ENCODE measurements at regions not wholly inside any gene's neighbourhood (a gene's known extent, or its start where the extent isn't known, plus 50 kb on each side); places are given as distances from the start of the nearest gene placed in this dataset.

DNA sequence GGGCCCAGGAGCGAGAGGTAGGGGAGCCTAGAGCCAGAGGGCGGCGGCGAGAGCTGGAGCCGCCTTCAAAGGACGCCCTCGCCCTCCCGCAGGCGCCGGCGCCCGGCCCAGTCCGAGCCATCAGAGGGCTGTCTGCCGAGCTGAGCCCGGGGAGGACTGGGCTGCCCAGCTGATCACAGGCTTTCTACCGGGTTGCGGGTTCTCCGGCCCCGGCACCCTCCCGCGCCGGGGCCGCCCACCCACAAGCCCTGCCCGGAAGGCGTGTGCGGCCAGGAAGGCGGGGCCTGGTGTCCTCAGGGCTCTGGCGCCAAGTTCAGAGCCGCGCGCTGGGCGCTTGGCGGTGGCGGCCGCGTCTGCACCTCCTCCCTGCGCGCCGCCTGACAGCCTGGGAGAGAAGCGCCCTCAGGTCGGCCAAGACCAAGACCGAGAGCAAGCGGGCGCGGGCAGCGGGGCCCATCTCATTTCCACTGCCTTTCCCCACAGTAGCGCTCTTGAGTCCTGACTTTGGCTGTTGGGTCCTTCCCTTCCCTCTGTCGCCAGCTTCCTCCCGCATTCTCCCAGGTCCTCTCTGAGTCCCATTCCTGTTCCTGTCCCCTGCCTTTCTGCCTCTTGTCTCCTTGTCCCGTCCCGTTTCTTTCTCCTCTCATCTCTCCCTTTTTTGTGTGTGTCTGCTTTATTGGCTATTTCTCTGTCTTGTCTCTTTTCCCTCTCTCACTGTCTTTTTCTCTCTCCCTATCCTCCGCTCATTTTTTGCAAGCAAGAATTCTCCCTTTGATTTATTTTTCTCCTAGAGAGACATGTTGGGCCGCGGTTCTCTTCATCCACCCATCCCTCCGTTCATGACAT lies 60.6 kb upstream of the MSMB start (continued):
- TF ChIP-seq, protein P1, sequence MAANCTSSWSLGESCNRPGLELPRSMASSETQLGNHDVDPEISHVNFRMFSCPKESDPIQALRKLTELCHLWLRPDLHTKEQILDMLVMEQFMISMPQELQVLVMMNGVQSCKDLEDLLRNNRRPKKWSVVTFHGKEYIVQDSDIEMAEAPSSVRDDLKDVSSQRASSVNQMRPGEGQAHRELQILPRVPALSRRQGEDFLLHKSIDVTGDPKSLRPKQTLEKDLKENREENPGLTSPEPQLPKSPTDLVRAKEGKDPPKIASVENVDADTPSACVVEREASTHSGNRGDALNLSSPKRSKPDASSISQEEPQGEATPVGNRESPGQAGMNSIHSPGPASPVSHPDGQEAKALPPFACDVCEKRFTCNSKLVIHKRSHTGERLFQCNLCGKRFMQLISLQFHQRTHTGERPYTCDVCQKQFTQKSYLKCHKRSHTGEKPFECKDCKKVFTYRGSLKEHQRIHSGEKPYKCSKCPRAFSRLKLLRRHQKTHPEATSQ (tag by site-specific recombination; IDR thresholded peaks at IDR 0.05): peak; percentile 40; the same call in 1 of the 2 replicates
- TF ChIP-seq MYNN (tag by site-specific recombination; IDR thresholded peaks at IDR 0.05; ENCODE audit: borderline replicate concordance): peak; percentile 44; the same call in 1 of the 2 replicates
- TF ChIP-seq ZBTB8A (tag by site-specific recombination; IDR thresholded peaks at IDR 0.05): peak; percentile 97
- TF ChIP-seq ZNF521 (tag by site-specific recombination; IDR thresholded peaks at IDR 0.05): no peak
- no peak for TF ChIP-seq KLF7 (tag by site-specific recombination; IDR thresholded peaks at IDR 0.05; ENCODE audit: borderline replicate concordance)
- TF ChIP-seq ZNF639 (tag by site-specific recombination; IDR thresholded peaks at IDR 0.05): no peak
- TF ChIP-seq, protein P2, sequence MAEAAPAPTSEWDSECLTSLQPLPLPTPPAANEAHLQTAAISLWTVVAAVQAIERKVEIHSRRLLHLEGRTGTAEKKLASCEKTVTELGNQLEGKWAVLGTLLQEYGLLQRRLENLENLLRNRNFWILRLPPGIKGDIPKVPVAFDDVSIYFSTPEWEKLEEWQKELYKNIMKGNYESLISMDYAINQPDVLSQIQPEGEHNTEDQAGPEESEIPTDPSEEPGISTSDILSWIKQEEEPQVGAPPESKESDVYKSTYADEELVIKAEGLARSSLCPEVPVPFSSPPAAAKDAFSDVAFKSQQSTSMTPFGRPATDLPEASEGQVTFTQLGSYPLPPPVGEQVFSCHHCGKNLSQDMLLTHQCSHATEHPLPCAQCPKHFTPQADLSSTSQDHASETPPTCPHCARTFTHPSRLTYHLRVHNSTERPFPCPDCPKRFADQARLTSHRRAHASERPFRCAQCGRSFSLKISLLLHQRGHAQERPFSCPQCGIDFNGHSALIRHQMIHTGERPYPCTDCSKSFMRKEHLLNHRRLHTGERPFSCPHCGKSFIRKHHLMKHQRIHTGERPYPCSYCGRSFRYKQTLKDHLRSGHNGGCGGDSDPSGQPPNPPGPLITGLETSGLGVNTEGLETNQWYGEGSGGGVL (tag by site-specific recombination; IDR thresholded peaks at IDR 0.05): no peak
- TF ChIP-seq AEBP2 (tag by site-specific recombination; IDR thresholded peaks at IDR 0.05; ENCODE audit: borderline replicate concordance): no peak
- no peak for TF ChIP-seq ZNF791 (tag by site-specific recombination; IDR thresholded peaks at IDR 0.05)
- peak; percentile 70; the same call in 1 of the 2 replicates for TF ChIP-seq ZBTB20 (tag by site-specific recombination; IDR thresholded peaks at IDR 0.05)
- 0 out of 2 replicates have a peak, but pooled peaks have one; percentile 58 for TF ChIP-seq ZNF24 (tag by site-specific recombination; IDR thresholded peaks at IDR 0.05)
- TF ChIP-seq SP2 (tag by site-specific recombination; IDR thresholded peaks at IDR 0.05): peak; percentile 76
- peak; percentile 37; the same call in 1 of the 2 replicates for TF ChIP-seq KLF1 (tag by site-specific recombination; IDR thresholded peaks at IDR 0.05)
- TF ChIP-seq ZNF629 (tag by site-specific recombination; IDR thresholded peaks at IDR 0.05): peak; percentile 48; the same call in 1 of the 2 replicates
- TF ChIP-seq ZNF626 (tag by site-specific recombination; IDR thresholded peaks at IDR 0.05): no peak
- TF ChIP-seq ZNF394 (tag by site-specific recombination; IDR thresholded peaks at IDR 0.05; ENCODE audit: borderline replicate concordance): peak; percentile 71; the same call in 1 of the 2 replicates
- TF ChIP-seq ZNF670 (tag by site-specific recombination; IDR thresholded peaks at IDR 0.05; ENCODE audit: low read depth): no peak
- TF ChIP-seq YY2 (tag by site-specific recombination; IDR thresholded peaks at IDR 0.05): no peak
- TF ChIP-seq, protein P3, sequence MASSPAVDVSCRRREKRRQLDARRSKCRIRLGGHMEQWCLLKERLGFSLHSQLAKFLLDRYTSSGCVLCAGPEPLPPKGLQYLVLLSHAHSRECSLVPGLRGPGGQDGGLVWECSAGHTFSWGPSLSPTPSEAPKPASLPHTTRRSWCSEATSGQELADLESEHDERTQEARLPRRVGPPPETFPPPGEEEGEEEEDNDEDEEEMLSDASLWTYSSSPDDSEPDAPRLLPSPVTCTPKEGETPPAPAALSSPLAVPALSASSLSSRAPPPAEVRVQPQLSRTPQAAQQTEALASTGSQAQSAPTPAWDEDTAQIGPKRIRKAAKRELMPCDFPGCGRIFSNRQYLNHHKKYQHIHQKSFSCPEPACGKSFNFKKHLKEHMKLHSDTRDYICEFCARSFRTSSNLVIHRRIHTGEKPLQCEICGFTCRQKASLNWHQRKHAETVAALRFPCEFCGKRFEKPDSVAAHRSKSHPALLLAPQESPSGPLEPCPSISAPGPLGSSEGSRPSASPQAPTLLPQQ (tag by site-specific recombination; IDR thresholded peaks at IDR 0.05): peak; percentile 88
- peak; percentile 88 for TF ChIP-seq ZNF501 (tag by site-specific recombination; IDR thresholded peaks at IDR 0.05)
- peak; percentile 78; the same call in 1 of the 2 replicates for TF ChIP-seq ZSCAN23 (tag by site-specific recombination; IDR thresholded peaks at IDR 0.05)
- TF ChIP-seq ZFP69B (tag by site-specific recombination; IDR thresholded peaks at IDR 0.05): peak; percentile 71
- peak; percentile 80; the same call in 1 of the 2 replicates for TF ChIP-seq ZNF449 (tag by site-specific recombination; IDR thresholded peaks at IDR 0.05)
- TF ChIP-seq ZNF530 (tag by site-specific recombination; IDR thresholded peaks at IDR 0.05; ENCODE audit: low read depth): no peak
- peak; percentile 95 for TF ChIP-seq ZNF600 (tag by site-specific recombination; IDR thresholded peaks at IDR 0.05)

Measured in HEK293 (cell line).